ENCODE measurements at regions not wholly inside any gene's neighbourhood (a gene's known extent, or its start where the extent isn't known, plus 50 kb on each side); places are given as distances from the start of the nearest gene placed in this dataset.
A peak's percentile ranks its signal among the peaks of the same experiment; 100 is the strongest.

- FAIRE-seq, result no peak
- POLR2A ChIA-PET, result interaction anchor here (0.7 kb wide), 1 partner anchor 630 kb away, joined by 3 read pairs; the partner anchor contains the start of gene TBX3
These were observed 630.0 kb upstream of the TBX3 start for GRCh38 chr12:115313929-115314328.

DNA sequence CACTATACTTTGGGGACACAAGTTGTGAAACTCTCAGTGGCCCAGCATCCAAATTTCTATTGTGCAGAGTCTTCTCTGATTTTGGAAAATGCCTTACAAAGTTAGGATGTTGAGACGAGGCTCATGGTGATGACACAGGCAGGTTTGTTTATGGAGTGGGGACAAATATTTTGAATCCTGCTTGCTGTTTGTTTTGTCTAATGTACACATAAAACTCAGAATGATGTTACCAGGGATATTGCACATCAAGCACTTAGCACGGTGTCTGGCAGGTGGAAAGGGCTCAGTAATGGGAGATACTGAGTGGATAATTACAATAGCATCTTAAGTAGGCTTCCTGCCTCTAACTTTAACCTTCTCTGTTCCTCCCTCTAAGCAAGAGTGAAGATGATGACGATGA lies 628.9 kb upstream of the TBX3 start:
- Histone ChIP-seq H3K4me1 (peaks cover 22% of the 10 kb centered on the region), H3K4me3 (no peak overlapping the region), H3K4me2 (no peak overlapping the region), H3K9me3 (peaks cover 3% of the 10 kb centered on the region; the same call in 1 of the 3 replicates), H3K27ac (no peak overlapping the region)
- no peak for ATAC-seq
- FAIRE-seq, result peak; percentile 23
- ChIA-PET CTCF (no interaction called here), POLR2A (no interaction called here)
- 13% methylated on average over 3 of the region's 3 CpGs for WGBS (ENCODE audit: missing lambda C conversion rate)
- DNase-seq (ENCODE audit: low read depth in 1 of 2, low spot score in 1 of 2), result no peak
- TF ChIP-seq CHD4 (IDR thresholded peaks at IDR 0.05; ENCODE audit: borderline replicate concordance) (no peak), NFE2L2 (conservative IDR thresholded peaks at IDR 0.05; ENCODE audit: low read length) (no peak), CTCF (IDR thresholded peaks at IDR 0.05) (no peak), CHD2 (IDR thresholded peaks at IDR 0.05; ENCODE audit: low read length, partially characterized antibody) (no peak), MYC (IDR thresholded peaks at IDR 0.05; ENCODE audit: borderline replicate concordance, low read length) (no peak), FOSL2 (IDR thresholded peaks at IDR 0.05) (no peak), FOSL2 (CRISPR knock-in tag; IDR thresholded peaks at IDR 0.05) (no peak), HOXB5 (CRISPR knock-in tag; IDR thresholded peaks at IDR 0.05) (no peak), NR3C1 (IDR thresholded peaks at IDR 0.05) (no peak), EHMT2 (IDR thresholded peaks at IDR 0.05; ENCODE audit: low read depth) (no peak), ZNF302 (CRISPR knock-in tag; IDR thresholded peaks at IDR 0.05) (no peak), ZC3H11A (IDR thresholded peaks at IDR 0.05) (no peak), REST (IDR thresholded peaks at IDR 0.05) (no peak), FOXS1 (CRISPR knock-in tag; IDR thresholded peaks at IDR 0.05) (no peak)
- TF ChIP-seq, protein P1, sequence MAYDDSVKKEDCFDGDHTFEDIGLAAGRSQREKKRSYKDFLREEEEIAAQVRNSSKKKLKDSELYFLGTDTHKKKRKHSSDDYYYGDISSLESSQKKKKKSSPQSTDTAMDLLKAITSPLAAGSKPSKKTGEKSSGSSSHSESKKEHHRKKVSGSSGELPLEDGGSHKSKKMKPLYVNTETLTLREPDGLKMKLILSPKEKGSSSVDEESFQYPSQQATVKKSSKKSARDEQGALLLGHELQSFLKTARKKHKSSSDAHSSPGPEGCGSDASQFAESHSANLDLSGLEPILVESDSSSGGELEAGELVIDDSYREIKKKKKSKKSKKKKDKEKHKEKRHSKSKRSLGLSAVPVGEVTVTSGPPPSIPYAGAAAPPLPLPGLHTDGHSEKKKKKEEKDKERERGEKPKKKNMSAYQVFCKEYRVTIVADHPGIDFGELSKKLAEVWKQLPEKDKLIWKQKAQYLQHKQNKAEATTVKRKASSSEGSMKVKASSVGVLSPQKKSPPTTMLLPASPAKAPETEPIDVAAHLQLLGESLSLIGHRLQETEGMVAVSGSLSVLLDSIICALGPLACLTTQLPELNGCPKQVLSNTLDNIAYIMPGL (CRISPR knock-in tag; IDR thresholded peaks at IDR 0.05; ENCODE audit: borderline replicate concordance), result no peak

More at GRCh38 chr12:115313929-115314328, 630.0 kb upstream of the TBX3 start:
- CTCF ChIA-PET, result interaction anchor here (0.7 kb wide), 1 partner anchor 689 kb away, joined by 3 read pairs; no protein-coding TSS in a partner anchor
- H3K27ac ChIP-seq, result no peak overlapping the region
- H3K4me2 ChIP-seq, result peak overlapping the region; percentile 40
- WGBS (ENCODE audit: missing lambda C conversion rate), result 0% methylated on average over 2 of the region's 2 CpGs
- peaks cover 22% of the 10 kb centered on the region for H3K4me1 ChIP-seq
- DNase-seq (ENCODE audit: low read depth in 1 of 2, low spot score in 1 of 2), result peak in 1 of 2 experiments; percentile 68
- H3K9me3 ChIP-seq, result peaks cover 3% of the 10 kb centered on the region; the same call in 1 of the 3 replicates
- no peak overlapping the region for H3K4me3 ChIP-seq
- peak; percentile 71 to 78 for ATAC-seq
- TF ChIP-seq BHLHE40 (IDR thresholded peaks at IDR 0.05; ENCODE audit: low read depth, low read length) (peak; percentile 24; the same call in 1 of the 2 replicates), FOSL2 (IDR thresholded peaks at IDR 0.05) (no peak), FOSL2 (CRISPR knock-in tag; IDR thresholded peaks at IDR 0.05) (peak; percentile 36; the same call in 1 of the 2 replicates), KDM1A (IDR thresholded peaks at IDR 0.05; ENCODE audit: low read depth) (no peak), MAX (IDR thresholded peaks at IDR 0.05) (0 out of 2 replicates have a peak, but pooled peaks have one; percentile 36)

Measured in A549 (cell line).